H1 (cell line): ENCODE measurements at regions not wholly inside any gene's neighbourhood (a gene's known extent, or its start where the extent isn't known, plus 50 kb on each side); places are given as distances from the start of the nearest gene placed in this dataset.

Source experiments
- JUN ChIP-seq: IDR thresholded peaks from 2 replicates; pipeline ENCODE4 v1.6.1; 2011; ENCODE audit warnings: low read depth, mild to moderate bottlenecking, improper control_type of control experiment, low read length
- NRF1 ChIP-seq: IDR thresholded peaks from 2 replicates; pipeline ENCODE4 v1.6.1; 2011; ENCODE audit warnings: mild to moderate bottlenecking, low read depth, low read length, improper control_type of control experiment
- RAD21 ChIP-seq, 2 experiments: IDR thresholded peaks in 1 of 2; conservative IDR thresholded peaks in 1 of 2; 2 replicates each; pipeline ENCODE4 v1.6.1; 2011; ENCODE audit warnings: low read depth in 2 of 2, low read length in 2 of 2, improper control_type of control experiment in 1 of 2, inconsistent platforms in 1 of 2, mild to moderate bottlenecking in 1 of 2, moderate library complexity in 1 of 2
- RXRA ChIP-seq: IDR thresholded peaks from 2 replicates; pipeline ENCODE4 v1.6.1; 2011; ENCODE audit warnings: low read depth, mild to moderate bottlenecking, low read length, moderate library complexity; ENCODE audit not compliant: insufficient read depth
- SIN3A ChIP-seq, 2 experiments: IDR thresholded peaks in 1 of 2; conservative IDR thresholded peaks in 1 of 2; 2 replicates each; pipeline ENCODE4 v1.6.1; 2011 to 2012; ENCODE audit warnings: low read length in 2 of 2, improper control_type of control experiment in 1 of 2, low read depth in 1 of 2, mild to moderate bottlenecking in 1 of 2
- TBP ChIP-seq: IDR thresholded peaks from 2 replicates; pipeline ENCODE4 v1.6.1; 2011; ENCODE audit warnings: low read depth, low read length, improper control_type of control experiment
- TCF12 ChIP-seq: IDR thresholded peaks from 2 replicates; pipeline ENCODE4 v1.6.1; 2011; ENCODE audit warnings: low read depth, mild to moderate bottlenecking, low read length
- TEAD4 ChIP-seq: IDR thresholded peaks from 2 replicates; pipeline ENCODE4 v1.6.1; 2012; ENCODE audit warnings: low read depth, low read length, inconsistent platforms, mixed read lengths
- ZNF274 ChIP-seq: IDR thresholded peaks from 2 replicates; pipeline ENCODE4 v1.7.0; 2012; ENCODE audit warnings: low read length, borderline replicate concordance; ENCODE audit errors: extremely low read depth
- TF ChIP-seq, protein P1 (sequence below), 3 experiments: IDR thresholded peaks; 1 replicate in 2 of 3; 2 replicates in 1 of 3; pipeline versions ENCODE4 v1.5.1 to v1.6.1; 2011; ENCODE audit warnings: low read length in 3 of 3, mild to moderate bottlenecking in 3 of 3, inconsistent platforms in 2 of 3, low read depth in 1 of 3, moderate library complexity in 1 of 3; ENCODE audit not compliant: insufficient read depth in 1 of 3; ENCODE audit errors: control extremely low read depth in 1 of 3

DNA sequence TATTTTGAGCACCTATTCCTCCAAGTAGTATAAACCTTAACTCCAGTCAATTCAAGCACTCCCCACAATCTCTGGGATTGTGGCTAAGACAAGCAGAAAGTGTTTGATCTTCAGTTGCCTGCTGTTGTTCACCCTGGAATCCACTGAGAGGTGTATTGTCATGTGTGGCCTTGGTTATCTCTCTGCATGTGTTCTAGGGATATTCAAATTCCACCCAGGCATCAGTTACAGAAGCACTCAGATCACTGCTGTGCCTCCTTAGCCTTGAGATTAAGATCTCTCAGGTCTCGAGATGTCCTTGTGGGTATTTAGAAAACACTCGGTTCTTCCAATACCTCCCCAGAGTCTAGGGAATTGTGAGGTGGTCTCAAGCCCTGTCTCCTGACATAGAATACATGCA, 213.3 kb downstream of the SMARCA1 start:
- TF ChIP-seq, protein P1, sequence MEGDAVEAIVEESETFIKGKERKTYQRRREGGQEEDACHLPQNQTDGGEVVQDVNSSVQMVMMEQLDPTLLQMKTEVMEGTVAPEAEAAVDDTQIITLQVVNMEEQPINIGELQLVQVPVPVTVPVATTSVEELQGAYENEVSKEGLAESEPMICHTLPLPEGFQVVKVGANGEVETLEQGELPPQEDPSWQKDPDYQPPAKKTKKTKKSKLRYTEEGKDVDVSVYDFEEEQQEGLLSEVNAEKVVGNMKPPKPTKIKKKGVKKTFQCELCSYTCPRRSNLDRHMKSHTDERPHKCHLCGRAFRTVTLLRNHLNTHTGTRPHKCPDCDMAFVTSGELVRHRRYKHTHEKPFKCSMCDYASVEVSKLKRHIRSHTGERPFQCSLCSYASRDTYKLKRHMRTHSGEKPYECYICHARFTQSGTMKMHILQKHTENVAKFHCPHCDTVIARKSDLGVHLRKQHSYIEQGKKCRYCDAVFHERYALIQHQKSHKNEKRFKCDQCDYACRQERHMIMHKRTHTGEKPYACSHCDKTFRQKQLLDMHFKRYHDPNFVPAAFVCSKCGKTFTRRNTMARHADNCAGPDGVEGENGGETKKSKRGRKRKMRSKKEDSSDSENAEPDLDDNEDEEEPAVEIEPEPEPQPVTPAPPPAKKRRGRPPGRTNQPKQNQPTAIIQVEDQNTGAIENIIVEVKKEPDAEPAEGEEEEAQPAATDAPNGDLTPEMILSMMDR (IDR thresholded peaks at IDR 0.05; ENCODE audit: control extremely low read depth in 1 of 3, insufficient read depth in 1 of 3, low read depth in 1 of 3, low read length in 3 of 3): no peak
- no peak for TF ChIP-seq JUN
- TF ChIP-seq NRF1: no peak
- no peak for TF ChIP-seq TBP
- no peak for TF ChIP-seq SIN3A (conservative IDR thresholded peaks at IDR 0.05 in 1 of 2, IDR thresholded peaks at IDR 0.05 in 1 of 2; ENCODE audit: low read depth in 1 of 2, low read length in 2 of 2)
- TF ChIP-seq ZNF274: no peak
- TF ChIP-seq RXRA: no peak
- 0 out of 2 replicates have a peak, but pooled peaks have one; percentile 45 for TF ChIP-seq TEAD4
- TF ChIP-seq RAD21 (IDR thresholded peaks at IDR 0.05 in 1 of 2, conservative IDR thresholded peaks at IDR 0.05 in 1 of 2; ENCODE audit: low read depth in 2 of 2, low read length in 2 of 2): no peak
- no peak for TF ChIP-seq TCF12
